Activated T-cell treated with anti-CD3 and anti-CD28 coated beads, Interleukin-2, amount 50 U/mL, for 24 hours (primary cell): ENCODE measurements at regions not wholly inside any gene's neighbourhood (a gene's known extent, or its start where the extent isn't known, plus 50 kb on each side); places are given as distances from the start of the nearest gene placed in this dataset.
"Not testable (repeated sequence)": the region's sequence is repeated elsewhere in the genome, so short reads cannot be mapped to it uniquely, and the experiment has no call there.

Experiments used
- DNase-seq: peaks from one replicate; pipeline ENCODE4 v3.0.0-alpha.2; 2020
- H3K27ac Mint-ChIP-seq: 2 replicates; pipeline ENCODE4 v1.8.0; 2020; ENCODE audit warnings: mild to moderate bottlenecking, mixed read lengths
- H3K27me3 Mint-ChIP-seq: 2 replicates; pipeline ENCODE4 v1.8.0; 2020; ENCODE audit warnings: mixed read lengths
- H3K36me3 Mint-ChIP-seq: 2 replicates; pipeline ENCODE4 v1.8.0; 2020; ENCODE audit warnings: low read depth, mixed read lengths
- H3K4me1 Mint-ChIP-seq: 2 replicates; pipeline ENCODE4 v1.8.0; 2020; ENCODE audit warnings: low read depth, mixed read lengths
- H3K4me3 Mint-ChIP-seq: 2 replicates; pipeline ENCODE4 v1.8.0; 2020; ENCODE audit warnings: mild to moderate bottlenecking, moderate library complexity, mixed read lengths
- H3K9me3 Mint-ChIP-seq: 2 replicates; pipeline ENCODE4 v1.8.0; 2020; ENCODE audit warnings: mixed read lengths

DNA sequence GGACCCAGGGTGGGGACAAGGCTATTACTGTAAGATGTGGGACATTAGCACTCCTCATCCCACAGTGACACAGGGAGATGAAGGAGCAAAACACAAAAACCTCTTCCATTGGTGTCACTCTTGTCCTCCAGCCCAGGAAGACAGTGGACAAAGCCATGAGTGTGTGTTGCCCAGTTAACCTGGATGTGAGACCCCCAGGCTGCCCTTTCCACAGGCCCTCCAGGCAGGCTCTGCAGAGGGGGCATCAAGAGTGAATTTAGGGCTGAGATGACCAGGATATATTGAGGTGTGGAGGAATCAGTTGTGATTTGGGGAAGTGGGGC lies 111.3 kb downstream of the GGTLC2 start:
- no peaks in the 10 kb centered on the region for H3K27me3 Mint-ChIP-seq
- DNase-seq, result no peak
- H3K27ac Mint-ChIP-seq, result no peak overlapping the region
- H3K9me3 Mint-ChIP-seq, result no peaks in the 10 kb centered on the region
- H3K36me3 Mint-ChIP-seq, result no peaks in the 10 kb centered on the region
- no peak overlapping the region for H3K4me3 Mint-ChIP-seq
- peaks cover 30% of the 10 kb centered on the region for H3K4me1 Mint-ChIP-seq

- Mint-ChIP-seq H3K36me3 (no peaks in the 10 kb centered on the region), H3K27me3 (no peaks in the 10 kb centered on the region), H3K4me1 (peaks cover 30% of the 10 kb centered on the region), H3K9me3 (no peaks in the 10 kb centered on the region), H3K27ac (no peak overlapping the region), H3K4me3 (no peak overlapping the region)
- DNase-seq, result no peak
These were observed 111.7 kb downstream of the GGTLC2 start for GRCh38 chr22:22756109-22756508.

- H3K27me3 Mint-ChIP-seq, H3K4me3 Mint-ChIP-seq, DNase-seq, H3K27ac Mint-ChIP-seq, H3K9me3 Mint-ChIP-seq, H3K36me3 Mint-ChIP-seq: not testable (repeated sequence)
- peaks cover 30% of the 10 kb centered on the region for H3K4me1 Mint-ChIP-seq
These were observed 112.3 kb downstream of the GGTLC2 start for GRCh38 chr22:22756551-22757201.

DNA sequence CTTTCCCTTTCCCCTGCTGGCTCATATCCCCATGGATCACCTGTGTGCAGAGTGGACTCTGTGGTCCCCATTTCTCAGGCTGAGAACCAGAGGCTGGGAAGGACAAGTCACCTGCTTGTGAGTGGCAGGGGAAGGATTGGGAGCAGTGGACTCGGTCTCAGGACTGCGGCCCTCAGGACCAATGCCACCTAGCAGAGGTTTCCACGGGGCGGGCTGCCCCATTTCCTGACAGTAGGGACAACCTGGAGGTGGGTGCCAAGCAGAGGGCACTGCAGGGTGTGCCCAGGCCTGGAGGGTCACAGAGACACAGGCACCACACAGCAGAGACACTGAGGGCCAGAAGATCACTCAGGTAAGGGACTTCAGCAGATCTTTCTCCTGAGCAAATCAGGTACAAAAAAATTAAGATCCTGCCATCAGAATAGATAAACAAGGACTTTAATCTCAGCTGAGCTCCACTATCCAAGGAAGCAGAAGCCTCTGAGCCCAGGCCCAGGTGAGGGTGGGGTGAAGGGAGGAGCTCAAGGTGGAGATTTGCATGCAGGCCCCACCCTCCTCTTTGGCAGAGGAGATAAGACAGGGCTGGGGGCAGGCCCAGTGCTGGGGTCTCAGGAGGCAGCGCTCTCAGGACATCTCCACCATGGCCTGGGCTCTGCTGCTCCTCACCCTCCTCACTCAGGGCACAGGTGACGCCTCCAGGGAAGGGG lies 113.8 kb downstream of the GGTLC2 start:
- DNase-seq, H3K9me3 Mint-ChIP-seq, H3K4me3 Mint-ChIP-seq, H3K27me3 Mint-ChIP-seq, H3K27ac Mint-ChIP-seq, H3K36me3 Mint-ChIP-seq: not testable (repeated sequence)
- peaks cover 28% of the 10 kb centered on the region for H3K4me1 Mint-ChIP-seq

GRCh38 chr22:22759371-22759770 lies 115.0 kb downstream of the GGTLC2 start:
- Mint-ChIP-seq H3K27me3 (no peaks in the 10 kb centered on the region), H3K9me3 (no peaks in the 10 kb centered on the region), H3K27ac (no peak overlapping the region), H3K4me1 (peaks cover 23% of the 10 kb centered on the region), H3K4me3 (no peak overlapping the region), H3K36me3 (no peaks in the 10 kb centered on the region)
- no peak for DNase-seq

DNA sequence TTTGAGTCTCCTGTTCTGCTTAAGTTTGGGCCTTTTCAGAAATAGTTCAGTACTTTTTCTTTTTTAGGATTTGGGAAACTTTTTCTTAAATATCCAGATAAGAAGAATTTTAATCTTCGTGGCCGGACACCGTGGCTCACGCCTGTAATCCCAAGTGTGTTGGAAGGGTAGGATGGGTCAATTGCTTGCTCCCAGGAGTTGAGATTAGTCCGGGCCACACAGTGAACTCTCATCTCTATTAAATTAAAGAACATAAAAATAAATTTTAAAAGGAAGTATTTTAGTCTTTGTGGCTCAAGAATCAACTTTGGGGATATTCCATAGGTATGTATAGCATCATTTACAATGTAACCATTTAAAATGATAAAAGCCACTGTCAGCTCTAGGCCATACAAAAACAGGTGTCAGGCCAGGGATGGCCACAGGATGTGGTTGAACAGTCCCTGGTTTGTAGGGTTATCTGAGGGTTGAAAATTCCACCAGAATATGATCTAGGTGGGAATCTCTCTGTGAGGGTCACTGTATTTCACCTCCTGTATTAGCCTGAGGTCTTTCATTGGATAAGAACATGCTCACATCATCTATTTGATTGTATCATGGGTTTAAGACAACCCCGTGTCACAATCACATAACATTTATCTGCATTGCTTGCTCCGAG lies 115.6 kb downstream of the GGTLC2 start:
- Mint-ChIP-seq H3K36me3 (no peaks in the 10 kb centered on the region), H3K9me3 (no peaks in the 10 kb centered on the region), H3K27me3 (no peaks in the 10 kb centered on the region), H3K4me3 (no peak overlapping the region), H3K4me1 (peaks cover 23% of the 10 kb centered on the region), H3K27ac (no peak overlapping the region)
- DNase-seq, result no peak

DNA sequence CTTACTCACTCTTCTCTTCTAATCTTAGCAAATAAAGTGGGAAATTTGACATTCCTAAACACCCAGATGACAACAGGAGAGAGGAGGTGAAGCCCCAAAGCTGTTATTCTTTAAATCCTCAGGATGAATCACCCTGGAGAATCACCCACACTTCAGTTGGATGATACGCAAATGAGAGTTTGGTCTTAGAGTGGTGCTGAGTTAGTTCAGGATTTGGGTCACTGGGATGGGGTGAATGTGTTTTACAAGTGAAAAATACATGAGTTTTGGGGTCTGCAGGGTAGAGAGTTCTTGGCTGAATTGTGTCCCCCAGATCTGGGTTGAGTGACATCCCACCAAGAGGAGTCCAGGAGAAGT lies 117.2 kb downstream of the GGTLC2 start:
- Mint-ChIP-seq H3K27ac (no peak overlapping the region), H3K4me3 (no peak overlapping the region), H3K27me3 (peaks cover 1% of the 10 kb centered on the region), H3K4me1 (peaks cover 16% of the 10 kb centered on the region), H3K36me3 (no peaks in the 10 kb centered on the region), H3K9me3 (no peaks in the 10 kb centered on the region)
- no peak for DNase-seq

GRCh38 chr22:22761963-22762772 lies 117.8 kb downstream of the GGTLC2 start:
- H3K4me3 Mint-ChIP-seq, result no peak overlapping the region
- no peaks in the 10 kb centered on the region for H3K9me3 Mint-ChIP-seq
- no peak for DNase-seq
- peaks cover 12% of the 10 kb centered on the region for H3K4me1 Mint-ChIP-seq
- peaks cover 3% of the 10 kb centered on the region for H3K27me3 Mint-ChIP-seq
- H3K36me3 Mint-ChIP-seq, result no peaks in the 10 kb centered on the region
- no peak overlapping the region for H3K27ac Mint-ChIP-seq

GRCh38 chr22:22763512-22763911 lies 119.1 kb downstream of the GGTLC2 start:
- no peak for DNase-seq
- H3K36me3 Mint-ChIP-seq, result no peaks in the 10 kb centered on the region
- no peak overlapping the region for H3K4me3 Mint-ChIP-seq
- peaks cover 8% of the 10 kb centered on the region for H3K4me1 Mint-ChIP-seq
- no peaks in the 10 kb centered on the region for H3K9me3 Mint-ChIP-seq
- H3K27me3 Mint-ChIP-seq, result peaks cover 11% of the 10 kb centered on the region
- no peak overlapping the region for H3K27ac Mint-ChIP-seq

DNA sequence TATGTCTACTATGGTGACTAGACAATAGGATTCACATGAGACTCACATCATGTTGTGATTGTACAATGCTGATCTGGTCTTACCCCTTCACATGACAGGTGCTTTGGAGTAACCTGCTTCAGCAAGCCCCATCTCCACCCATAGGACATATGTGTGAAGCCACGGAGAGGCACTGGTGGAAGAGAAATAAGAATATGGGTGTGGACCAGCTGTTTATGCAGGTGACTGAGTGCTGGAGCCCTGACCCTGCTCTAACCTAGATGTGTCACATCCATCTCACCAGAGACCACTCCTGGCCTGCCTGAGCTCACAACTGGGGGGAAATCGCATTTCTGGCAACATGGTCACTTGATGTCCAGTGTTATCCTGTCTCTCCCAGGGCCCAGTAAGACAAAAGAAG lies 119.7 kb downstream of the GGTLC2 start:
- no peaks in the 10 kb centered on the region for H3K36me3 Mint-ChIP-seq
- DNase-seq, result no peak
- H3K27ac Mint-ChIP-seq, result no peak overlapping the region
- no peaks in the 10 kb centered on the region for H3K9me3 Mint-ChIP-seq
- peaks cover 14% of the 10 kb centered on the region for H3K27me3 Mint-ChIP-seq
- H3K4me3 Mint-ChIP-seq, result no peak overlapping the region
- H3K4me1 Mint-ChIP-seq, result peaks cover 8% of the 10 kb centered on the region

DNA sequence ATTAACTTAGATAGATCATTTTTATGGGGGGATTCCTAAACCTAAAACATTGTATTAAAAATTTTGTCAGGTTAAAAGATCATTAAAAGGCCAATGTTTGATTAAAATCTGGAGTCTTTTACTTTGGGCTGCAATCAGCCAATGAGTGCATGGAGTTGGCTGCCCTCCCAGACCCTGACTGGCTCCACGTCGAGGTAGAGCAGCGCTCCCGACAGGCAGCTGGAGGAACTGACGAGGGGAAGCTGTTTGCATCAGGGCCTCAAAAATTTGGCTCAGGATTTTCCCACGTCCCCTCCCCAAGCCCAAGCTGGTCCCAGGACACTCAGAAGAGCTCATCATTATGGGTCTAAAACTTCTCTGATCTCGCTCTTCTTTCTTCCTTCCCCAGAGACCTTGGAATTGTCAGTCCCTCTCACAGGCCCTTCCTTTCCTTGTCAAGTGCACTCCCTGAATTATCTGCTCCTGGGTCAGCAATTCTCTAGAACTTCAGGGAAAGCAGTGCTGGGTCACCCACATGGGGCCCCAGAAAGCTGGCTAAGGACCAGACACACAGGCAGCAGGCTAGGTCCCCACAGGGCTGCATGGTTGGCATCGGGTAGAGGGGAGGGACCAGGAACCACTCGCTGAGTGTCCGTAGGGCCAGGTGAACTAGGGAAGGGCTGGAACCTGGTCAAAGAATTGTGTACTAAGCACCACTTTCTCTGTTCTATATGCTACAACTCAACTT lies 119.6 kb upstream of the IGLL5 start:
- Mint-ChIP-seq H3K27ac (no peak overlapping the region), H3K4me1 (peaks cover 6% of the 10 kb centered on the region), H3K9me3 (no peaks in the 10 kb centered on the region), H3K36me3 (no peaks in the 10 kb centered on the region), H3K27me3 (peaks cover 14% of the 10 kb centered on the region), H3K4me3 (no peak overlapping the region)
- no peak for DNase-seq

DNA sequence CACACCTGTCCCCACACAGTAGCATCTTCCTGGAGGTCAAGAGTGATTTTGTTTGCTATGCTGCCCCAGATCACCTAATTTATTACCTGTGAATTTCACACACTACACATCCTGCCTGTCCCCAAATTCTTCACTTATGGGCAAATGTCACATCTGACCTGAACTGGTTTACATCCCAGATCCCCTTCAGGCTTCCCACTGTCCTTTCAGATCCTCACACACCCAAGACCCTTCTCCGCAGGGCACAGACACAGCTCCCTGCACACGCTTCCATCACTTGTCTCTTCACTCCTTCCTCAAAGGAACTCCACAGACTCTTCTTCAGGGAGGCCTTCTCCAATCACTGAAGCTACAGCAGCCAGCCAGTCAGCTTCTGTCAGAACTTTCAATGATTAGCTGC lies 118.7 kb upstream of the IGLL5 start:
- Mint-ChIP-seq H3K27me3 (peaks cover 14% of the 10 kb centered on the region), H3K4me3 (no peak overlapping the region), H3K27ac (no peak overlapping the region), H3K4me1 (peaks cover 6% of the 10 kb centered on the region), H3K36me3 (no peaks in the 10 kb centered on the region), H3K9me3 (no peaks in the 10 kb centered on the region)
- DNase-seq, result no peak

- H3K27me3 Mint-ChIP-seq, result peaks cover 14% of the 10 kb centered on the region
- DNase-seq, result no peak
- no peaks in the 10 kb centered on the region for H3K9me3 Mint-ChIP-seq
- H3K4me1 Mint-ChIP-seq, result peaks cover 3% of the 10 kb centered on the region
- H3K27ac Mint-ChIP-seq, result no peak overlapping the region
- H3K36me3 Mint-ChIP-seq, result no peaks in the 10 kb centered on the region
- H3K4me3 Mint-ChIP-seq, result no peak overlapping the region
These were observed 118.0 kb upstream of the IGLL5 start for GRCh38 chr22:22769434-22770279.
